ENCODE measurements at regions not wholly inside any gene's neighbourhood (a gene's known extent, or its start where the extent isn't known, plus 50 kb on each side); places are given as distances from the start of the nearest gene placed in this dataset.

GRCh38 chr20:48141660-48142515 lies 356.6 kb upstream of the SULF2 start:
- DNase-seq (ENCODE audit: unreplicated experiment): no peak
- intact Hi-C loops (cut with micrococcal nuclease): no loop called here
- POLR2A ChIA-PET: interaction anchor here (1.0 kb wide), 1 partner anchor 9 kb away, joined by 3 read pairs; no protein-coding TSS in a partner anchor
- BruUV-seq (replicated peaks): no TSS peak
- TF ChIP-seq CTCF (IDR thresholded peaks at IDR 0.05; ENCODE audit: unreplicated experiment): no peak
- peaks cover 4% of the 10 kb centered on the region for H3K27me3 Mint-ChIP-seq (ENCODE audit: insufficient read depth, unreplicated experiment)
- no peaks in the 10 kb centered on the region for H3K4me1 Mint-ChIP-seq (ENCODE audit: insufficient read depth, unreplicated experiment)
- H3K36me3 Mint-ChIP-seq (ENCODE audit: insufficient read depth, unreplicated experiment): no peaks in the 10 kb centered on the region
- no peak overlapping the region for H3K4me3 Mint-ChIP-seq (ENCODE audit: unreplicated experiment)
- H3K9me3 Mint-ChIP-seq (ENCODE audit: unreplicated experiment): peaks cover 7% of the 10 kb centered on the region
- no peak overlapping the region for H3K27ac Mint-ChIP-seq (ENCODE audit: low read depth, unreplicated experiment)
- CTCF ChIA-PET: interaction anchor here (0.5 to 1.1 kb wide), 7 partner anchors 36 to 820 kb away, joined by 3 to 5 read pairs (median 3); no protein-coding TSS in a partner anchor

- peaks cover 7% of the 10 kb centered on the region for H3K9me3 Mint-ChIP-seq (ENCODE audit: unreplicated experiment)
- no peak overlapping the region for H3K27ac Mint-ChIP-seq (ENCODE audit: low read depth, unreplicated experiment)
- intact Hi-C loops (cut with micrococcal nuclease): no loop called here
- peaks cover 11% of the 10 kb centered on the region for H3K27me3 Mint-ChIP-seq (ENCODE audit: insufficient read depth, unreplicated experiment)
- TF ChIP-seq CTCF (IDR thresholded peaks at IDR 0.05; ENCODE audit: unreplicated experiment): no peak
- CTCF ChIA-PET: no interaction called here
- H3K36me3 Mint-ChIP-seq (ENCODE audit: insufficient read depth, unreplicated experiment): no peaks in the 10 kb centered on the region
- DNase-seq (ENCODE audit: unreplicated experiment): peak; percentile 25
- BruUV-seq (replicated peaks): no TSS peak
- H3K4me3 Mint-ChIP-seq (ENCODE audit: unreplicated experiment): no peak overlapping the region
- POLR2A ChIA-PET: interaction anchor here (1.5 kb wide), 1 partner anchor 10 kb away, joined by 7 read pairs; no protein-coding TSS in a partner anchor
- no peaks in the 10 kb centered on the region for H3K4me1 Mint-ChIP-seq (ENCODE audit: insufficient read depth, unreplicated experiment)
Observed at GRCh38 chr20:48139262-48140041, 354.2 kb upstream of the SULF2 start.

GRCh38 chr20:48132834-48133233 lies 347.6 kb upstream of the SULF2 start:
- H3K27me3 Mint-ChIP-seq (ENCODE audit: insufficient read depth, unreplicated experiment): peaks cover 11% of the 10 kb centered on the region
- TF ChIP-seq CTCF (IDR thresholded peaks at IDR 0.05; ENCODE audit: unreplicated experiment): no peak

GRCh38 chr20:48131581-48131980 lies 346.3 kb upstream of the SULF2 start:
- H3K36me3 Mint-ChIP-seq (ENCODE audit: insufficient read depth, unreplicated experiment): peaks cover 6% of the 10 kb centered on the region
- no peak for DNase-seq (ENCODE audit: unreplicated experiment)
- ChIA-PET CTCF (interaction anchor here (0.7 to 3.9 kb wide), 5 partner anchors 164 to 489 kb away, joined by 3 to 14 read pairs (median 3); no protein-coding TSS in a partner anchor), POLR2A (interaction anchor here (0.7 to 2.0 kb wide), 4 partner anchors 164 to 372 kb away, joined by 3 to 7 read pairs (median 4); no protein-coding TSS in a partner anchor)
- H3K27me3 Mint-ChIP-seq (ENCODE audit: insufficient read depth, unreplicated experiment): peaks cover 3% of the 10 kb centered on the region
- TF ChIP-seq CTCF (IDR thresholded peaks at IDR 0.05; ENCODE audit: unreplicated experiment): no peak
- no peaks in the 10 kb centered on the region for H3K9me3 Mint-ChIP-seq (ENCODE audit: unreplicated experiment)
- BruUV-seq (replicated peaks): no TSS peak
- H3K4me3 Mint-ChIP-seq (ENCODE audit: unreplicated experiment): no peak overlapping the region
- H3K27ac Mint-ChIP-seq (ENCODE audit: low read depth, unreplicated experiment): no peak overlapping the region
- peaks cover 28% of the 10 kb centered on the region for H3K4me1 Mint-ChIP-seq (ENCODE audit: insufficient read depth, unreplicated experiment)
- intact Hi-C loops (cut with micrococcal nuclease): no loop called here

More at GRCh38 chr20:48132834-48133233, 347.6 kb upstream of the SULF2 start:
- no TSS peak for BruUV-seq (replicated peaks)
- peaks cover 23% of the 10 kb centered on the region for H3K4me1 Mint-ChIP-seq (ENCODE audit: insufficient read depth, unreplicated experiment)
- H3K4me3 Mint-ChIP-seq (ENCODE audit: unreplicated experiment): no peak overlapping the region
- CTCF ChIA-PET: no interaction called here
- intact Hi-C loops (cut with micrococcal nuclease): no loop called here
- POLR2A ChIA-PET: no interaction called here
- H3K9me3 Mint-ChIP-seq (ENCODE audit: unreplicated experiment): no peaks in the 10 kb centered on the region
- H3K36me3 Mint-ChIP-seq (ENCODE audit: insufficient read depth, unreplicated experiment): peaks cover 6% of the 10 kb centered on the region
- no peak for DNase-seq (ENCODE audit: unreplicated experiment)
- no peak overlapping the region for H3K27ac Mint-ChIP-seq (ENCODE audit: low read depth, unreplicated experiment)

All from MCF 10A (cell line).